ENCODE measurements at regions not wholly inside any gene's neighbourhood (a gene's known extent, or its start where the extent isn't known, plus 50 kb on each side); places are given as distances from the start of the nearest gene placed in this dataset.
"Not testable (repeated sequence)": the region's sequence is repeated elsewhere in the genome, so short reads cannot be mapped to it uniquely, and the experiment has no call there.

DNA sequence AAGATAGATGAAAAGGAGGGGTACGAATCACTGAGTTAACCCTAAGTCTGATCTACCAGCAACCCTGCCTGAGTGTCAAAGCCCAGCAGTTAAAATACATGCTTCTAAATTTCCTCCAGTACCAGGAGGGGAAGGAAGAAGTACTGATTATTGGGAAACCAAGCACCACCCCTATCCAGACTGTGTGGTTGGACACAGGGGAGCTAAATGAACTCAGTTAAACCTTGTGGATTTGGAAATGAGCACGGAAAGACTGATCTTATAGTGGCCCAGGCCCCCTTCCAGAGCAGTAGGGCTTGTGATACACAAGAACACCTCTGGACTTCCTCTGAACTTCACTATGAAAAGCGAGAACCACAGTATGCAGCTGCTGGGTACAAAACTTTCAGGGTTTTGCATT is 585.6 kb downstream of the MAFB start:
- DNase-seq (ENCODE audit: low read depth in 4 of 4, low spot score in 1 of 4), result no peak

DNA sequence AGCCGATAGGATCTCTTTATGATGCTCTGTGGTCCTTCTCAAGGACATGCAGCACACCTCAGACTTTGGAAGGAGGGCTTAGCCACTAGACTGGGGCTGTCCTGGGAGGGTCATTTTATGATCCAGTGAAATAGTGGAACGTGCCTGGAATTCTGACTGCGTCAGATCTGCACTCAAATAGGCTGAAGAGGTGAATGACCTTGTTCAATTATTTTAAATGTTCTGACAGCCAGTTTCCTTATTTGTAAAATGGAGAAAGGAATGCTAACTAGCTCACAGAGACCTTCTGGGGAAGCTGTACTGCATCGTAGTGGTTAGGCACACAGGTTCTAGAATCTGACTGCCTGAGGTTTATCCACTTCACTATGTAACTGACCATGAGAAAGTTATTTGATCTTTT is 587.5 kb downstream of the MAFB start:
- no peak for DNase-seq (ENCODE audit: low read depth in 4 of 4, low spot score in 1 of 4)

DNA sequence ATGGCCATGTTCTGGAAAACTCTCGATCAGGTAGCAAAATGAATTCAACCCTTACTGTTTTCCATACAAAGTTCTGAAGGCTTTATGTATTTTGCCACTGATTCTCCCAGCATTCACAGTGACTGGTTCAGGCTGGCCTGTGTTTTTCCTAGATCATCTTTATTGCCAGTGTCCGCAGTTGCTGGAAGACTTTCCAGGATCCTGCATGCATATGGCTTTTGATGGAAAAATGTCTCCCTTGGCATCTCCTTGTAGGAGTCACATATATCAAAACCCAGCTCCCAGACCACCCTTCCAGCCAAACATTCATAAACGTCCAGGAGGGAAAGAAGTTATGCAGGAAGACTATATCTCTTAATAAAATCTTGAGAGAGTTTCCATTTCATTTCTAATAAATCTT is 588.8 kb downstream of the MAFB start:
- DNase-seq (ENCODE audit: low read depth in 4 of 4, low spot score in 1 of 4), result no peak

DNA sequence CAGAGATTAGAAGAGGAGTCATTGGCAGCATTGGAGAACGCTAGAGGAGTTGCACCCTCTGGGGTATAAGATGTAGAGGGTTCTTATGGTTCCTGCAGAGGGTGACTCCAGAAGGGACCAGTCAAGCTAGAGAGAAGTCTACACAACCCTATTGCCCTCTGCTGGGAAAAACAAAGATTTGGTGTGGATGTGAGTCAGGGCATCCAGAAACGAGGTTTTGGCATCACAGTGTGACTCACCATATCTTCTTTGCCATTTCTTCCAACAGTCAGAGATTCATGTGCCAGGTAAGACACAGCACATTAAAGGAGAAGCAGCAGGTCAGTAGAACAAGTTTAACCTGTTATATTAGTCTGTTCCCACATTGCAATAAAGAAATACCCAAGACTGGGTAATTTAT is 598.8 kb downstream of the MAFB start:
- DNase-seq (ENCODE audit: low read depth in 4 of 4, low spot score in 1 of 4), result no peak

DNA sequence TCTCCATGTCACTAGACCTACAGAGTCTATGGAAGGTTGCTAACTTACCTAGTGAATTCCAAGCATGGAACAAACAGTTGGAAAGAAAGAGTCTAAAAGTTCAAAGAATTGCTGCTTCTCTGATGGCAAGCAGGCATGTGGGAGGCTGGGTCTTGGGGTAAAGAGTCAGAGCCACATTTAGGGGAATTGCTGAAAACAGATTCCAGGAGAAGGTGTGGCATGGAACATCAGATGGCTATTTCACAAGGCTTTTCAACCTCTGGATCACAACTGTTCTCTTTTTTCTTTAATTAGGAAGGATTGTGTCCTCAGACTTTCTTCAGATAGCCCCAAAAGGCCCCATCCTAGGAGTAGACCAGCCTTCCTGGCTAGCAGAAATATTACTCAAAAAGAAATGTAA is 601.5 kb downstream of the MAFB start:
- DNase-seq (ENCODE audit: low read depth in 4 of 4, low spot score in 1 of 4), result no peak

DNA sequence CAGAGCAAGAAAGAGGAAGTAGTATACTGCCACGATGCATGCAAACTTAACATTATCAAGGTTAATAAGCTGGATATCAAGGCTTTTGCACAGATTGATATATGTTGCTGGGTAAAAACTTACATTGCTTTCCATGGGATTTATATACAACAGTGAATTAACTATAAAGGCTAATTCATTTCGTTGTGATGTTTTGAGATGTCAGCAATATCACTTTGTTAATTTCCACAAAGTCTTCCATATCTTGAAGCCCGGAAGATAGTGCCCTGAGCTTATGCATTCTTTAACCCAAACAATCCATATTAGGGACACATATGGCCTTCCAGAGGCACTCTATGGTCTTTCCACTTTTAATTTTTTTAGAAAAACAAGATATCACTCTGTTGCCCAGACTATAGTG is 603.5 kb downstream of the MAFB start:
- no peak for DNase-seq (ENCODE audit: low read depth in 4 of 4, low spot score in 1 of 4)

DNA sequence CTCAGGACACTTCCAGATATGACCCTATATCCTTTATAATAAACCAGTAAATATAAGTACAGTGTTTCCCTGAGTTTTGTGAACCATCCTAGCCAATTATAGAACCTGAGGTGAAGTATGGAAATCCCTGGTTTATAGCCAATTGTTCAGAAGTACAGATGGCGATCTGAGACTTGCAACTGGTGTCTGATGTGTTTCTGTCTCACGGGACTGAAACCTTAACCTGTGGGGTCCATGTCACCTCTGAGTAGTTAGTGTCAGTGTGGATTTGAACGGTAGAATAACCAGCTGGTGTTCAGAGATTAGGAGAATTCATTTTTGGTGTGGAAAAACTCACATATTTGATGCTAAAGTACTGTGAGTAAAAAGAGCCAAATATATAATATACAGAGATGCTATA is 606.6 kb downstream of the MAFB start:
- DNase-seq (ENCODE audit: low read depth in 4 of 4, low spot score in 1 of 4), result no peak

DNA sequence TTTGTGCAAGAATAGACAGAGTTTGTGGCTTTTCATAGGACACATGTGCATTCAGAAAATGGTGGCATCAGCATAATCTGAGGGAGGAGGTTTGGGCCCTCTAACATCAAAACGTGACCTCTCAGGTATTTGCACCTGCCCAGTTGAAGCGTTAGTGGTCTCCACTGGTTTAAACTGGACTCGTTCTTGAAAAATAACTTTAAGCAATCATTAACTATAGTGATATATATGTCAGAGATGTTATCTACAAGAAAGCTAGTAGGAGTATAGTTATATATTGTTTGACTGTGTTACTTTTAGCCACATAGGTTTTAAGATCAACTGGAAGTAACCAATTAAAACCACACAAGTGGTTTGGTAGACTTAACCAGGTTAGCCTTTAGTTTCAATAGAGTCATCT is 607.4 kb downstream of the MAFB start:
- no peak for DNase-seq (ENCODE audit: low read depth in 4 of 4, low spot score in 1 of 4)

DNA sequence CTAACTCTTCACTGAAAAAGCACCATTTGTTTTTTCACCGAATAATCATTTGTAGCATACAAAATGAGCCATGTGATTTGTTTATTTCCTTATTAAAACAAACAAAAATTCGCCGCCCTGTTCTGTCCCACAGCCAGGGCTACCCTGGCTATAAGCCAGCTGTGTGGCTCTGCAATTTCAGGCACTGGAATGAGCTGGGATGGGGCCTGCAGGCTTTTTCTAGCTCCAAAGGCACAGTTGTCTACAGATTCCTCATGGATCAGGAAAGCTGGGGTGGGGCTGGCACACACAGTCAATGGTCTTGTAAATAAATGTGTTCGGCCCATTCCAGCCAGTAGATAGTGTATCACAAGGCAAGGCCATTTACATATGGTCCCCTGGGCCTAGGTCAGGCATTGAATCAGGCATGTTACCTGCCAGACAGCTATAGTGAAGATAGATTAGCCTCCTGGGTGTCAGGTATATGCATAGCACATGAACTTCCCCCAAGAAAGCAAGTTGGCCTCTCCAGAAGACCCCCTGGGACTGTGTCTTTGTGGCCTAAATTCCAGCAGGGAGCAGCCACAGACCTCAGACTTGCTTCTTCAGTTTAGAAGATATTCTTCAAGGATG is 608.9 kb downstream of the MAFB start:
- DNase-seq (ENCODE audit: low read depth in 4 of 4, low spot score in 1 of 4), result no peak

DNA sequence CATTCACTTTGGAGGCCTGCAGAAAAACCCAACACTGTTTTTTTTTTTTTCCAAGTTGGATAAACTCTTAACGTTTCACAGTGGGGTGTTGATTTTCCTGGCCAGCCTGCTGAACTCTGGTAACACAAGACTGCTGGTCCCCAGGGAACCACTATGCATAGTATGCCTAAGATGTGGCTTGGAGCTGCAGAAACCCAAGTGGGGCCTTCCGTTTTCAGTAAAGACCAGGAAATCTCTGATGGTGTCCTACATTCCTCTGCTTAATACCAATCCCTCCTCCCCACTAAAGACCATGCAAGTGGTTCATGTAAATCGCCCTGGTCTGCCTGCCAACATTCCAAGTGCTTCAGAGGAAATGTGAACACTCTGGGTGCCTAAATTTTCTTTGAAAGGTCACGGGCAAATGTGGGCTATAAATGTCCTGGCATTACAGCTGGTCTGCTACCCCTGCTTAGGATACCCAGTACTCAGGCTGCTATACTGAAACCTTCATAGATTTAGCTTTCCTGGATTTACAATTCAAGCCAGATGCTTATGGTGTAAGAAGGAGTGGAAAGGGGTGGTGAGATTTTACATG is 615.4 kb downstream of the MAFB start:
- no peak for DNase-seq (ENCODE audit: low read depth in 4 of 4, low spot score in 1 of 4)

DNA sequence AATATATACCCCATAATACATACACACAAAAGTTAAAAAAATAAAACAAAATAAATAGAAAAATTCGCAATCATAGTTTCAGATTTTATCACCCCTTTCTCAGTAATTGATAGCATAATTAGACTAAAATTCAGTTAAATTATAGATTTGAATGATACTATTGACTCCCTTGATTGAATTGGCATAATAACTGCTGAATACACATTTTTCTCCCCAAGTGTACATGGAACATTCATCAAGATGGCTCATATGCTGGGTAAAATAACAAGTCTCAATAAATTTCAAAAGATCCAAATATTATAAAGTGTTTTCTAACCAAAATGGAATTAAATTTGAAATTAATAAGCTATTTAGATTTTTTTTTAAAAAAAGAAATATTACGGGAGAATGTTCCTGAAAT is 616.1 kb downstream of the MAFB start:
- no peak for DNase-seq (ENCODE audit: low read depth in 4 of 4, low spot score in 1 of 4)

DNA sequence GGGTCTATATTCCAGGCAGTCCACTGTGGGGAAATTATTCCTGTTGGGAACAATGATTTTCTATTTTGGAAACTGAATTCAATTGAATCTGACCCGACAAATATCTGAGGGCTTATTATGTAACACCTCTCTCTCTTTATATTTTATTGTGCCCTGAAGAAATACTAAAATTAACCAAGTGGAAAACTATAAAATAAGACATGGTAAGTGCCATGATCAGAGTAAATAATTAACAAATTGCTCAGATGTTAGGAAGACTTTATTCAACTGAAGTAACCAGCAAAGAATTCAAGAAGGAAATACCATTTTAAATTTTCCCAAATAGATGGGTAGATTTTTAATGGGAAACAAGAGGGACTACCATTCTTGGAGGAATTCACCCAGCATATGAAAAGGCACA is 632.9 kb downstream of the MAFB start:
- no peak for DNase-seq (ENCODE audit: low read depth in 4 of 4, low spot score in 1 of 4)

DNA sequence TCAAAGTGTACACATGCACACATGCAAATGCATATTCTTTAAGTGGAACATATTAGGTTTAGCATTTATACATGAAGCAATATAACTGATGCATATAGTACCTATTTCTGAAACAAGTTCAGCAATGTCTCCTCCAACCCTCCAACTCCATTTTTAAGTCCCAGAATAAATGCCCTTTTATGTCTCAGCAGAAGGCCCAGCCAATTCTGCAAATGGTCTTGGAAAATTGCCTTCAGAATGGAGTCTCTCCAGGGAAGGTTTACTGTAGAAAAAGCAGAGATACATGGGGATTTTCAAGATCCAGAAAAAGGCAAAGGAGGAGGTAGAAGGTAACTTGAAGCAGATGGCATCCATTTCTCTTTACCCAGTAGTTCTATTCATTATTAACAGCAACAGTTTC is 633.3 kb downstream of the MAFB start:
- DNase-seq (ENCODE audit: low read depth in 4 of 4, low spot score in 1 of 4), result no peak

DNA sequence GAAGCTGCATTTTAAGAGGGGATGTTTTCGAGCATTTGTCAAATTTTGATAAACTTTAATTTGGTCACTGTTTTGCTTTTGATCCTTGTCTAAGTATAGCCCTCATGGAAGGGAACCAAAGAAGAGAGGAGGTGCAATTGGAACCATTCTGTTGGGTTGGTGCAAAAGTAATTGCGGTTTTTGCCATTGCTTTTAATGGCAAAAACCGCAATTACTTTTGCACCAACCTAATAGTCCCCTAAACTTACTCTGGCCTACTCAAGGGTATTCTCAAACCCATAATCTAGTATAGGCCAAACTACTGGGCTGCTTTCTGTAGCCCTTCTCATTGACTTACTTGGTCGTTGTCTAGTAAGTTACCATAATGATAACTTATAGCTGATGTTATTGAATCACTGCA is 634.7 kb downstream of the MAFB start:
- no peak for DNase-seq (ENCODE audit: low read depth in 4 of 4, low spot score in 1 of 4)

DNA sequence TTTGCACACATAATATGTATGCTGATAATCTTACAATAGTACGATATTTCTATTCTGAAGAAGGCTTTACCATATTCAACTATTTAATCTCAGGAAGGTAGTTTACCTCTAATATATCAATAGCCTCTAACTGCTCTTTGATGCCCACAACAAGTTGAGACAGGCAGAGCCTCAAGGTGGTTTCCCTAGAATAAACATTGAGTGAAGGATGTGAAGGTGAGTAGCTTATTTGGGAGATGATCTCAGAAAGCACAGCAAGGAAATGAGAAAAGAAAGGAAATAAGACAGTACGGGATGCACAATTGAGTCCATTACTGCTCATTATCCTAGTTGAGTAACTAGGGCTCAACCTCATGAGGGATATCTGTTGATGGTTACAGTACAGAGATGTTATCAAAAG is 638.4 kb downstream of the MAFB start:
- DNase-seq (ENCODE audit: low read depth in 4 of 4, low spot score in 1 of 4), result no peak

DNA sequence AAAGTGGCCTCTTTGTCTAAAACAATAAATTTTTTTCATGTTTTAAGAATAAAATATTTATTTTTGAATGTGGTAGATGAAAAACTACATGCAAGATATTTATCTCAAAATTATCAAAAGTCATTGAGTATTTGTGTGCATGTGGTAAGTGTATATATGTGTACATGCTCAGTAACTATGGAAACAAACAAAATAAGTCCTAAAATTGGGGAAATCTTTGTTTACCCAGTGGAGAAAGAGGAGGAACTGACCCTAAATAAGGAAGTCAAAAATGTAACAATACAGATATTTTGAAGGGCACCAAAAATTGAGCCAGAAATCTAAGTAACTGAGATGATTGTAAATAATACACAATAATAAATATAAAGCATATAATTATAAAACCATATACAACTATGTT is 639.2 kb downstream of the MAFB start:
- DNase-seq (ENCODE audit: low read depth in 4 of 4, low spot score in 1 of 4), result no peak

DNA sequence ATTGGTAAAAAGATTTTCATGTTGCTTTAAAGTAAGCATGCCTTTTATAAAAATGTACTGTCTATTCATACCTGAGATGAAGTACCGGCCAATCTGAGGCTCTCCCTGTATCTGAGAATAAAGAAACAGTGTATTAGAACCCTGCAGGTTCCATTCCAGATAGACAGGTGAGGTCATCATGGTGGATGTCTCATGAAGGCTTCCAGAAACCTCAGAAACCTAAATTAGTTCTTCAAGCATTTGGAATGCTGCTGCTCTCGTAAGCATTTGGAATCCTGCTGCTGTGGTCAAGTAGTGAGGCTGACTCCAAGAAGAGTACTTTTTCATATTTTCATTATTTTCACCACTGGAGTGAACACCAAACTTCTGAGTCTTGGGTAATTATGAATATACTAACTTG is 642.3 kb downstream of the MAFB start:
- DNase-seq (ENCODE audit: low read depth in 4 of 4, low spot score in 1 of 4), result no peak

DNA sequence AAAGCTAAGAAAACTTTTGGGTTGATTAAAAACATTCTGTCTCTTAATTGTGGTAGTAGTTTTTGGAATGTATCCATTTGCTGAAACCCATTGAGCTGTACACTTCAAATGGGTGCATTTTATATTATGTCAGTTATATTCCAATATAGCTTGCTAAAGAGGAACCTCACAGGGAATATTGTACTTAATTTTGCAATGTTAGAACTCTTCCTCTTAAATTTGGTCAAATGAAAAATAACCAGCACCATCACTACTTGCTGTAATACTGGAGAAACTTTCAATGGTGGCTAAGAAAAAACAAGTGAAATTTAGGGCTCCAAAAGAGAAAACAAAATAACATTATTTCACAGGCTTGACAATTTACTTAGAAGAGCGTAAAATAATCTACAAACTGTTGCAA is 651.5 kb downstream of the MAFB start:
- no peak for DNase-seq (ENCODE audit: low read depth in 4 of 4, low spot score in 1 of 4)

DNA sequence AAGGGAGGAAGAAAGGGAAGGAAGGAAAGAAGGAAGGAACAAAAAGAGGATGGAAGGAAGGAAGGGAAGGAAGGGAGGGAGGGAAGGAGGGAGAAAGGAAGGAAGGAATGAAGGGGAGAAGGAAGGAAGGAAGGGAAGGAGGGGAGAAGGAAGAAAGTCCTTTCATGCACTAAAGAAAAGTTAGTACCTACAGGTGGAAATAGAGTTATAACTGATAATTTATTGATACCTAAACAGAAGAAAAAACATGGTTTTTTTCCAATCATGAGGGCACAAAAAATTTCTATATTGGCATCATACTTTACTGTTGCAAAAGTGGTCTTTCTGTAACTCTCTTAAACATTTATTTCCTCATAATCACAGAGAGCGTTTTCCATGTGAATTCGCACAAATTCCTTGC is 659.4 kb downstream of the MAFB start:
- no peak for DNase-seq (ENCODE audit: low read depth in 4 of 4, low spot score in 1 of 4)

DNA sequence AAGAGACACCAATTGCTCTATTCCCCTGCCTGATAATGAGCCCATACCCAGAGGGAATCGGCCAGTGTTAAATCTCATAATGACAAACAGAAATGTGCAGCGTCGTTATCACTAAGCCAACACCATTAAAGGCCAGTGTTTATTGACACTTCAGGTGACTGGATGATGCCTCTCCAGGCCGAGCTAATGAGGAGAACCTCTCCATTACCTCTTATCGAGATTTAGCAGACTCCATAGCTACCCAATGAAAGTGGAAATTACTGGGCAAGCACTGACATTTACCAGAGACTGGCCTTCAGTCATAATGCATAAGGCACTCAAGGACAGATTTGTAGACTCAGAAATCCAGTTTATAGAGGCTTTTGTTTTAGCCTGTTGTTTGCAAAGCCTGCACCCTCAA is 669.5 kb downstream of the MAFB start:
- DNase-seq (ENCODE audit: low read depth in 4 of 4, low spot score in 1 of 4), result no peak

DNA sequence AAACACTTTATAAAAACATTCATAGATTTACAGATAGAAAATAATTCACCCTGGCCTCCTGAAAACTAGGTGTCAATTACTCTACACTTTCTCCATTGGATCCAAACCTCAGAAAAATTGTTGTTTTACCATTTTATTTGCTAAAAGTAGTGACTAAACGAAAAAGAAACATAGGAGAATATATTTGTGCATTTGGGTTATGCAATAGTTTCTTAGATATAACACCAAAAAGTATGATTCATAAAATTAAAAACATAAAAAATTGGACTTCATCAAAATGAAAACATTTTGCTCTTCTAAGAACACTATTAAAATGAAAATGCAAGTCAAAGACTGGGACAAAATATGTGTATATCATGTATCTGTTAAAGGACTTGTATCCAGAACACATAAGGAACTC is 671.3 kb downstream of the MAFB start:
- no peak for DNase-seq (ENCODE audit: low read depth in 4 of 4, low spot score in 1 of 4)

DNA sequence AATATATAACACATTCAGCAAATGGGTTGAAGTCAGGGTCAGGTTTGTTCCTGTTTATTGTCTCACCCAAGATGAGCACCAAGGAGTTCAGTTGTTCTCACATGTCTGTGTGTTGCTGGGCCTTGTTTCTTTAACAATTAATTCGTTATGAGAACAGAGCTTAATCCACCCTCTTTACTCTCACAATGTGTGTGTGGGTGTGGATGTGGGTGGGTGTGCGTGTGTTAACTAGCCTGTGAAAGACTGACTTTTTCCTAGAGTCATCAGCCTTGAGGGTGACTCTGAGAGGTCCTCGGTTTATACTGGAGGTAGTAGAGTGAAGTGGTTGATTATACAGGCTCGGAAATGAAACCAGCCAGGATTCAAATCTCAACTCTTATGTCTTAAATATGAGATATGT is 672.1 kb downstream of the MAFB start:
- DNase-seq (ENCODE audit: low read depth in 4 of 4, low spot score in 1 of 4), result no peak

DNA sequence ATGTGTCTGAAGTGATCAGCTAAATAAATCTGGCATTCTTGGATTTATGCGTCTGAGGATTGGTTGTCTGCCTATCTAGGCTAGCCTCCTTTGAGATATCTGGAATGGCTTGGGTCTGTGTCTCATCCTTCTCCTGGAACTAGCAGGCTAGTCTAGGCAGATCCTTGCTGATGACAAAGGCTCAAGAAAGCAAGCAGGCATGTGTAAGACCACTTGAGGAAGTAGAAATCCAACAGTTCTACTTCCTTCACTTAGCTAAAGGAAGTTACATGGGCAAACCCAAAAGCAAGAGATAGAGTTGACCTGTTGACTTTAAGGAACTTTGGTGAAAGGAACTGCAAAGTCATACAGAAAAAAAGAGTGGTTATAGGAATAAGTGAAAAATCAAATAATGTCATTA is 672.6 kb downstream of the MAFB start:
- DNase-seq (ENCODE audit: low read depth in 4 of 4, low spot score in 1 of 4), result no peak

DNA sequence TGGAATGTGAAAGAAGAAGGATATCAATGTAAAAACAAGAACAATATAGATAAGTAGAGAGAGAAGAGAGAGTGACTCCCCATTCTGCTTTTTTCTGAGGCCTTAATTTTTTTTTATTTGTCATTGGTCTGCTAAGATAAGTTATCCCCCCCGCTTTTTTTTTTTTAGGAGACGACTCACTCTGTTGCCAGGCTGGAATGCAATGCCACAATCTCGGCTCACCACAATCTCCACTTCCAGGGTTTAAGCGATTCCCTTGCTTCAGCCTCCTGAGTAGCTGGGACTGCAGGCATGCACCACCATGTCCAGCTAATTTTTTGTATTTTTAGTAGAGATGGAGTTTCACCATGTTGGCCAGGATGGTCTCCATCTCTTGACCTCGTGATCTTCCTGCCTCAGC is 677.0 kb downstream of the MAFB start:
- DNase-seq (ENCODE audit: low read depth in 4 of 4, low spot score in 1 of 4), result not testable (repeated sequence)
